H1 (cell line): ENCODE measurements at regions not wholly inside any gene's neighbourhood (a gene's known extent, or its start where the extent isn't known, plus 50 kb on each side); places are given as distances from the start of the nearest gene placed in this dataset.

ENCODE experiments used
- BRCA1 ChIP-seq: IDR thresholded peaks from 2 replicates; pipeline ENCODE4 v1.6.1; 2012; ENCODE audit warnings: low read depth, low read length, improper control_type of control experiment
- CBX8 ChIP-seq: fragments of 300-800, 300-1000 bp; sonication (generic); IDR thresholded peaks from 2 replicates; pipeline ENCODE4 v1.7.1; 2016; ENCODE audit warnings: low read depth, low read length, borderline replicate concordance
- CREB1 ChIP-seq: IDR thresholded peaks from 2 replicates; pipeline ENCODE4 v1.6.1; 2012; ENCODE audit warnings: inconsistent platforms
- EGR1 ChIP-seq: IDR thresholded peaks from 2 replicates; pipeline ENCODE4 v1.6.1; 2011; ENCODE audit warnings: low read depth, low read length, borderline replicate concordance
- EP300 ChIP-seq, 2 experiments: IDR thresholded peaks; 1 replicate in 1 of 2; 2 replicates in 1 of 2; pipeline ENCODE4 v1.6.1; 2011 to 2012; ENCODE audit warnings: low read depth in 2 of 2, low read length in 2 of 2, mild to moderate bottlenecking in 2 of 2, borderline replicate concordance in 1 of 2, inconsistent platforms in 1 of 2, moderate library complexity in 1 of 2
- EZH2 ChIP-seq: fragments of 200-600 bp; sonication (generic); IDR thresholded peaks from 2 replicates; pipeline ENCODE4 v1.7.1; 2012; ENCODE audit warnings: low read depth, mild to moderate bottlenecking, moderate library complexity, low read length, inconsistent platforms; ENCODE audit not compliant: severe bottlenecking
- JUN ChIP-seq: IDR thresholded peaks from 2 replicates; pipeline ENCODE4 v1.6.1; 2011; ENCODE audit warnings: low read depth, mild to moderate bottlenecking, improper control_type of control experiment, low read length
- TF ChIP-seq, protein P1 (sequence below): IDR thresholded peaks from 2 replicates; pipeline ENCODE4 v1.6.1; 2012; ENCODE audit warnings: inconsistent platforms

DNA sequence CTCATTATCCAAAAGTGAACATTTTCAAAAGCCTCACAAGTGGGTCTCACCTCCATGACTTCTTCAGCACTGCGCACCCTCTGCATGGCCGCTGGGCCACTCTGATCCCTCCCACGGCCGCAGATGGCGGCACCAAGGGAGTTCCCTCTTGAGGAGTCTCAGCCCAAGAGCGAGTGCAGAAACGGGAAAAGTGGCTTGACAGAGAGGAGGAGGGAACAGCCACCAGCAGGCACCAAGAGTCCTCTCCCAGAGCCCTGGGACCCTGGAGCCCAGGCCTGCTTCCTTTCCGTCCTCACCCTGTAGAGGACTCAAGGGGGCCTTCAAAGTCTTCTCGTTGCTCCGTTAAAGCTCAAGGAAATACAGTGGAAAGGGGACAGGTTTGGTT lies 230.2 kb upstream of the DIO3 start:
- TF ChIP-seq EGR1 (no peak), CBX8 (no peak), BRCA1 (no peak), JUN (no peak), EP300 (IDR thresholded peaks at IDR 0.05; ENCODE audit: borderline replicate concordance in 1 of 2, low read depth in 2 of 2, low read length in 2 of 2) (no peak), EZH2 (no peak), CREB1 (no peak)
- TF ChIP-seq, protein P1, sequence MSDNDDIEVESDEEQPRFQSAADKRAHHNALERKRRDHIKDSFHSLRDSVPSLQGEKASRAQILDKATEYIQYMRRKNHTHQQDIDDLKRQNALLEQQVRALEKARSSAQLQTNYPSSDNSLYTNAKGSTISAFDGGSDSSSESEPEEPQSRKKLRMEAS = no peak
